ENCODE measurements at regions not wholly inside any gene's neighbourhood (a gene's known extent, or its start where the extent isn't known, plus 50 kb on each side); places are given as distances from the start of the nearest gene placed in this dataset.

DNA sequence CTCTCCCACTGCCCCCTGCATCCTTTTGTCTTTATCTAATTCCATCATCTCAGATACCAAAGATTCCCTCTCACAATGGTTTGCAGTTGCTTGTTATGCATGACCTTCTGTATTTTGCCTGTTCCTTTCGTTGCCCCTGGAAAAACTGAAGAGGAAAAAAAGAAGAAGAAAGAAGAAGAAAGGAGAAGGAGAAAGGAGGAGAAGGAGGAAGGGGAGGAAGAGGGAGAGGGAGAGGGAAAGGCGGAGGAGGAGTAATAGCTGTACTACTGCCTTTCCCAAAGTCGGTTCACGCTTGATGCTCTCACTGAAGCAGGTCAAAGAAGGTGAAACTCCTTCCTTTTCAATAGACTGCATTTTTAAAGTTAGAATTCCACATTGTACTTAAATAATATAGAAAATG is 513.8 kb downstream of the PTPRC start:
- H3K4me3 ChIP-seq (ENCODE audit: low read length in 2 of 2), result no peak overlapping the region

GRCh38 chr1:199155166-199156019 is 516.6 kb downstream of the PTPRC start:
- no peaks in the 10 kb centered on the region for H3K27me3 ChIP-seq (ENCODE audit: control insufficient read depth in 2 of 2, insufficient read depth in 2 of 2, low read length in 2 of 2)
- H3K27ac ChIP-seq (ENCODE audit: low read depth in 2 of 2, low read length in 2 of 2), result no peak overlapping the region
- H3K9ac ChIP-seq (ENCODE audit: low read depth in 1 of 2, low read length in 2 of 2), result no peak overlapping the region
- no peaks in the 10 kb centered on the region for H3K9me3 ChIP-seq (ENCODE audit: control insufficient read depth in 2 of 2, low read length in 2 of 2)
- H3K4me1 ChIP-seq (ENCODE audit: control insufficient read depth in 2 of 2, insufficient read depth in 2 of 2, low read length in 2 of 2), result no peaks in the 10 kb centered on the region
- H3K4me3 ChIP-seq (ENCODE audit: low read length in 2 of 2), result no peak overlapping the region
- H3K36me3 ChIP-seq (ENCODE audit: control insufficient read depth in 2 of 2, insufficient read depth in 2 of 2, low read length in 2 of 2), result no peaks in the 10 kb centered on the region

More for the DNA sequence above, 513.8 kb downstream of the PTPRC start:
- Histone ChIP-seq H3K27ac (ENCODE audit: low read depth in 2 of 2, low read length in 2 of 2) (no peak overlapping the region), H3K9me3 (ENCODE audit: control insufficient read depth in 2 of 2, low read length in 2 of 2) (no peaks in the 10 kb centered on the region), H3K9ac (ENCODE audit: low read depth in 1 of 2, low read length in 2 of 2) (no peak overlapping the region), H3K36me3 (ENCODE audit: control insufficient read depth in 2 of 2, insufficient read depth in 2 of 2, low read length in 2 of 2) (no peaks in the 10 kb centered on the region), H3K4me1 (ENCODE audit: control insufficient read depth in 2 of 2, insufficient read depth in 2 of 2, low read length in 2 of 2) (no peaks in the 10 kb centered on the region), H3K27me3 (ENCODE audit: control insufficient read depth in 2 of 2, insufficient read depth in 2 of 2, low read length in 2 of 2) (no peaks in the 10 kb centered on the region)

DNA sequence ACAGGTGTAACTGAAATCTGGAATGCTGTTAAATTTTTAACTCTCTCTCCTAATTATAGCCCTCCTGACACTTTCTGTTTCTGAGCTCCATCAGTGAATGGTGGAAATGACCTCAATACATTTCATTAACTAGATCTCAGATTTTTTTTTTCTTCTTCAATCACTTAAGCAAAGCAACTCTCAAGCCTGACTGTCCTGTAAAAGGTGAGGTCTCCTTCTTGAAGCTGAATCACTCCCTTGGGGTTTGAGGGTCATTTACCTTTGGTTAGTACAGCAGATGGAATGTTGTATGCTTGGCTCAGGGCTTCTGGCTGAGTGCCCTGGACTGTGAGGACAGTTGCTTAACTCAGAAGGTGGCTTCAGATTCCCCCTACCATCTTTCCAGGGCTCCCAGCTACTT is 518.7 kb downstream of the PTPRC start:
- Histone ChIP-seq H3K9ac (ENCODE audit: low read depth in 1 of 2, low read length in 2 of 2) (no peak overlapping the region), H3K9me3 (ENCODE audit: control insufficient read depth in 2 of 2, low read length in 2 of 2) (no peaks in the 10 kb centered on the region), H3K27me3 (ENCODE audit: control insufficient read depth in 2 of 2, insufficient read depth in 2 of 2, low read length in 2 of 2) (no peaks in the 10 kb centered on the region), H3K4me1 (ENCODE audit: control insufficient read depth in 2 of 2, insufficient read depth in 2 of 2, low read length in 2 of 2) (no peaks in the 10 kb centered on the region), H3K27ac (ENCODE audit: low read depth in 2 of 2, low read length in 2 of 2) (no peak overlapping the region), H3K4me3 (ENCODE audit: low read length in 2 of 2) (no peak overlapping the region), H3K36me3 (ENCODE audit: control insufficient read depth in 2 of 2, insufficient read depth in 2 of 2, low read length in 2 of 2) (no peaks in the 10 kb centered on the region)

DNA sequence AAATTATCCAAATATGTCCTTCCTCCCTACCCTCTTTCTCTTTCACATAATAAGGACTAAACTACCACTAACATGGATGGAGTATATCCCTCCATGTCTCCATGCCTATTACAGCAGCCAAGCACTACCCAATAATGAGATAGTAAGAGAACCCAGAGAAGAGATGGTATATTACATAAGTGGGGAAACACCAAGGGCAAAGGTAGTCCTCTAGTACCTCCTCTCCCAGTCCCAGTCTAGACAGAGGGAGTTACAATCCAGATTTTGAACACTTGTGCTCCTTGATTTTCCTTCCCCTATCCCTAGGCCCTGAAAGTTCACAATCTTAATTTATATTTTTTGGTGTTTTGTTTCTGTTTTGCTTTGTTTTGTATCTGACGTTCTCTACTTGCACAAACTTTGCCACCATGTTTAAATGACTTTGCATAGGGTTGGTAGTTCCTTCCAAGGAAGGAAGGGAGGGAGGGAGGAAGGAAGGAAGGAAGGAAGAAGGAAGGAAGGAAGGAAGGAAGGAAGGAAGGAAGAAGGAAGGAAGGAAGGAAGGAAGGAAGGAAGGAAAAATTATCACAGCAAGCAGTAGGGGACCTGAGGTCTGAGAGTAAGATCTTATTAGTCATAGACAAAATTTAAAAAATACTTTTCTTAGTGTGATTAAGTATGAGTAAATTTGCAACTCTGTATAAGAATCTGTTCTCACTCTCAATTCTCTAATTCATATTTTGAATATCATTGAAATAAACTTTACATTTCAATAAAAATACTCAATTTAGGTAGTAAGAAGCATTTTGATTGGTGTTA is 521.9 kb downstream of the PTPRC start:
- Histone ChIP-seq H3K4me3 (ENCODE audit: low read length in 2 of 2) (no peak overlapping the region), H3K27me3 (ENCODE audit: control insufficient read depth in 2 of 2, insufficient read depth in 2 of 2, low read length in 2 of 2) (no peaks in the 10 kb centered on the region), H3K9ac (ENCODE audit: low read depth in 1 of 2, low read length in 2 of 2) (no peak overlapping the region), H3K27ac (ENCODE audit: low read depth in 2 of 2, low read length in 2 of 2) (no peak overlapping the region), H3K4me1 (ENCODE audit: control insufficient read depth in 2 of 2, insufficient read depth in 2 of 2, low read length in 2 of 2) (no peaks in the 10 kb centered on the region), H3K9me3 (ENCODE audit: control insufficient read depth in 2 of 2, low read length in 2 of 2) (no peaks in the 10 kb centered on the region), H3K36me3 (ENCODE audit: control insufficient read depth in 2 of 2, insufficient read depth in 2 of 2, low read length in 2 of 2) (no peaks in the 10 kb centered on the region)

DNA sequence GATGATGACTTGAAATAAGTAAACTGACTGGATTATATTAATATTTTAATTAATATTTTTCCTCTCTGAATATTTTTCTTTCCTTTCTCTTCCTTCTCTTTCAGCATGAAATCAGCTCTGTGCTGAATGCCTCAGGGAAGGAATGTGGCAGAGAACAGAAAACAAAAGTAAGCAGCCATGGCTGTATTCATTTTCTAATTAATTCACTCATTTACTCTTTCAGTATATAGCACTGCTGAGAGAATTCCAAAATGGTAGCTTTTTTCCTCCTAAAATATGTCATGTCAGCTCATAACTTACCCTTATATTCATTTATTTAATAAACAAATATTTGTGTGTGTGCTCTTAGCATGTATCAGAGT is 522.5 kb downstream of the PTPRC start:
- H3K9ac ChIP-seq (ENCODE audit: low read depth in 1 of 2, low read length in 2 of 2), result no peak overlapping the region
- no peaks in the 10 kb centered on the region for H3K9me3 ChIP-seq (ENCODE audit: control insufficient read depth in 2 of 2, low read length in 2 of 2)
- no peaks in the 10 kb centered on the region for H3K36me3 ChIP-seq (ENCODE audit: control insufficient read depth in 2 of 2, insufficient read depth in 2 of 2, low read length in 2 of 2)
- no peak overlapping the region for H3K27ac ChIP-seq (ENCODE audit: low read depth in 2 of 2, low read length in 2 of 2)
- H3K27me3 ChIP-seq (ENCODE audit: control insufficient read depth in 2 of 2, insufficient read depth in 2 of 2, low read length in 2 of 2), result no peaks in the 10 kb centered on the region
- no peaks in the 10 kb centered on the region for H3K4me1 ChIP-seq (ENCODE audit: control insufficient read depth in 2 of 2, insufficient read depth in 2 of 2, low read length in 2 of 2)
- no peak overlapping the region for H3K4me3 ChIP-seq (ENCODE audit: low read length in 2 of 2)

DNA sequence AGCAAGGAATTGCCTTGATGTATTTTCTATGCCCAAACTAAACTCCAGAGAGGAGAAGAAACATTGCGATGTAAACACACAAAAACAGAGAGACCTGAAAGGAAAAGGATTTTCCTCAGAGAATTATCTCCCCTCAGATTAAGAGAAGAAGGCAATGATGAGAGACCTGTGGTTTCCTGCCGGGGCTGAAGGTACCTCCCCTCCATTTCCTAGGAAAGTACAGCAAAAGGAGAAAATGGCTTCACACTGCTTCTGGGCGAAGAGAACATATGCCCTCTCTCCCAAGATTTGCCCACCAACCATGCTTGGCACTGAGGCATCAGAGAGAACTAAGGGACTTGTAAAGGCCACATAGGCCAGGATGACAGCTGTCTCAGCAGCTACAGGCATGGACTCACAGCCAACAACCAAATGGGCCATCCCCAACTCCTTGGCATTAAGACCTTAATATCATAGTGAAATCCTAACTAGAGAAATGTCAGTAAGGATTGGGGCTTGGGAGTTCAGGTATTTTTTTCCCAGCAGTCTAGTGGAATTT is 523.0 kb downstream of the PTPRC start:
- Histone ChIP-seq H3K4me3 (ENCODE audit: low read length in 2 of 2) (no peak overlapping the region), H3K9ac (ENCODE audit: low read depth in 1 of 2, low read length in 2 of 2) (no peak overlapping the region), H3K36me3 (ENCODE audit: control insufficient read depth in 2 of 2, insufficient read depth in 2 of 2, low read length in 2 of 2) (no peaks in the 10 kb centered on the region), H3K27ac (ENCODE audit: low read depth in 2 of 2, low read length in 2 of 2) (no peak overlapping the region), H3K4me1 (ENCODE audit: control insufficient read depth in 2 of 2, insufficient read depth in 2 of 2, low read length in 2 of 2) (no peaks in the 10 kb centered on the region), H3K9me3 (ENCODE audit: control insufficient read depth in 2 of 2, low read length in 2 of 2) (no peaks in the 10 kb centered on the region), H3K27me3 (ENCODE audit: control insufficient read depth in 2 of 2, insufficient read depth in 2 of 2, low read length in 2 of 2) (no peaks in the 10 kb centered on the region)

DNA sequence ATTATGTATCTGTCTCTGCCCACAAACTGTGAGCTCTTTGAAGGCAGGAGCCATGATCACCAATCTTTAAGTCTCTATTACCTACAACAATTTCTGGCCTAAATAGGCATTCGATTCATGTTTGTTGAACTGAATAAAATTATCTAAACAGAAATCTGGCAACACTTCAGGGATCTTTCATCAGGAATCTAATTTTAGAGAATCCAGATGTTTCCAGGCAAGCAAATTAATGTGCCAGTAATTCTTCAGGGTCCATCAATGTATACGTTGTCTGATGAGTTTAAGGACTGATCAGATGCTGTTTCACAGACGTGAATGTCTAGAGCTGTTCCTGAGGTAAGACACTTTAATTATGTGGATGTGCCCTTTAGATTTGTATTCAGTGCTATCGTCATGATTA is 524.4 kb downstream of the PTPRC start:
- no peaks in the 10 kb centered on the region for H3K9me3 ChIP-seq (ENCODE audit: control insufficient read depth in 2 of 2, low read length in 2 of 2)
- no peaks in the 10 kb centered on the region for H3K27me3 ChIP-seq (ENCODE audit: control insufficient read depth in 2 of 2, insufficient read depth in 2 of 2, low read length in 2 of 2)
- H3K9ac ChIP-seq (ENCODE audit: low read depth in 1 of 2, low read length in 2 of 2), result no peak overlapping the region
- no peaks in the 10 kb centered on the region for H3K4me1 ChIP-seq (ENCODE audit: control insufficient read depth in 2 of 2, insufficient read depth in 2 of 2, low read length in 2 of 2)
- no peaks in the 10 kb centered on the region for H3K36me3 ChIP-seq (ENCODE audit: control insufficient read depth in 2 of 2, insufficient read depth in 2 of 2, low read length in 2 of 2)
- H3K27ac ChIP-seq (ENCODE audit: low read depth in 2 of 2, low read length in 2 of 2), result no peak overlapping the region
- no peak overlapping the region for H3K4me3 ChIP-seq (ENCODE audit: low read length in 2 of 2)

DNA sequence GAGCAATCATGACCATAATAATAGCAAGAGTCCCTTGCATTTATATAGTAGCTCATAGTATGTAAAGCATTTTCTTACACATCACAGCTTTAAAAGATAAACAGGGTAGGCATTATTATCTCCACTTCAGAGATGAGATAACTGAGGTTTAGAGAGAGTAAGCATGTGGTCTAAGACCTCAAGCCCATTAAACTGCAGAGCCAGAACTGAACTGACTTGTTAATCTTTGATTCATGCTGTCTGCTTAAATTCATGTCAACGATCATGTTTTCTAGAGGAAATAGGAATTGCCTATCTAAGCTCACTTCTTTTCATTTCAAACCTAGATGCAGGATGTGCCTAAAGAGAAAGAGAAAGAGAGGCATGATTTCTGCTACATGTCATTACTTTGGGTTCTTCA is 524.8 kb downstream of the PTPRC start:
- Histone ChIP-seq H3K36me3 (ENCODE audit: control insufficient read depth in 2 of 2, insufficient read depth in 2 of 2, low read length in 2 of 2) (no peaks in the 10 kb centered on the region), H3K4me1 (ENCODE audit: control insufficient read depth in 2 of 2, insufficient read depth in 2 of 2, low read length in 2 of 2) (no peaks in the 10 kb centered on the region), H3K27ac (ENCODE audit: low read depth in 2 of 2, low read length in 2 of 2) (no peak overlapping the region), H3K9ac (ENCODE audit: low read depth in 1 of 2, low read length in 2 of 2) (no peak overlapping the region), H3K4me3 (ENCODE audit: low read length in 2 of 2) (no peak overlapping the region), H3K27me3 (ENCODE audit: control insufficient read depth in 2 of 2, insufficient read depth in 2 of 2, low read length in 2 of 2) (no peaks in the 10 kb centered on the region), H3K9me3 (ENCODE audit: control insufficient read depth in 2 of 2, low read length in 2 of 2) (no peaks in the 10 kb centered on the region)

DNA sequence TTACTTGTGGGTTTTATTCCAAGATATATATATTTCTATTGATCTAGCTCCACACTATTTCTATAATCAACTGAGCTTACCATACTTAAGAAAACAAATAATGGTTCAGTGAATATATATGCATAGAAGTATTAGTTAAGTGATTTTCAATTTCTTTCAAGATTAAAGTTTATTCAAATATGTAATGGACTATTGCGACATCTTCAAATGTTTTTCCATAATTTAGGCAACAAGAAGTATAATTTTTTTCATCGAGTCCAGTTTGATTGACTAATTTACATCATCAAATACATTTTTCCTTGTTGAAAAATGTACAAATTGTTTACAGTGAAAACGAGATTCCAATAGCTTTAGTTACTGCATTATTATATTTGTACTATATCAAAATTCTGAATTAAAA is 528.6 kb downstream of the PTPRC start:
- Histone ChIP-seq H3K36me3 (ENCODE audit: control insufficient read depth in 2 of 2, insufficient read depth in 2 of 2, low read length in 2 of 2) (no peaks in the 10 kb centered on the region), H3K27ac (ENCODE audit: low read depth in 2 of 2, low read length in 2 of 2) (no peak overlapping the region), H3K4me3 (ENCODE audit: low read length in 2 of 2) (no peak overlapping the region), H3K9me3 (ENCODE audit: control insufficient read depth in 2 of 2, low read length in 2 of 2) (no peaks in the 10 kb centered on the region), H3K27me3 (ENCODE audit: control insufficient read depth in 2 of 2, insufficient read depth in 2 of 2, low read length in 2 of 2) (no peaks in the 10 kb centered on the region), H3K9ac (ENCODE audit: low read depth in 1 of 2, low read length in 2 of 2) (no peak overlapping the region), H3K4me1 (ENCODE audit: control insufficient read depth in 2 of 2, insufficient read depth in 2 of 2, low read length in 2 of 2) (no peaks in the 10 kb centered on the region)

DNA sequence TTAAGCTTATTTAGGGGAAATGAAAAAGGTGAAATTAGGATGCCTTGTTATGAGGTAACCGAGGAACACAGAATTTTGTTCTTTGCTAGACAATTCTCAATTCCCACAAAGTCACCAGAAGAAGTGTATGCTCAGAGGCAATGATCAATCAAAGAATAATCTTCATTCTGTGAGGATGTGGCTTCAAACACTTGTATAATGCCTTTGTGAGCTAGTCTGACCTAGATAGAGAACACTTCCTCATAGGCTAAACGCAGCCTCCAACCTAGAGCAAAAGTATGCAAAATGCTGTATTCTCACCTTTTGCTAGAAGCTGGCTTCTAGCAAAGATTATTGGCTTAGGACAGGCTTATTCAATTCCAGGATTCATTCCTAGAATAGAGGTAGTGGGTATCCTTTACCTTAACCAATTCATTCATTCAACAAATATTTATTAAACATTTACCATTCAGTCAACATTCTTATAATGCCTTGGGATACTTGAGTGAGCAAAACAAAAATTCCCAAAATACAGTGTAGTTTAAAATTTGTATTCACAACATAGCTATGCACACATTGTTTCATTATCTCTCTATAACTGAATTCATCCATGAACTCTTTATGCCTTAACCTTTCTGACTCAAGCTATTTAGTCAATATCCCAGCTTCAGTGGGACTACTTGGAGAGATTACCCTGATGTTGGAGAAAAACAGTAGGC is 530.2 kb downstream of the PTPRC start:
- Histone ChIP-seq H3K9ac (ENCODE audit: low read depth in 1 of 2, low read length in 2 of 2) (no peak overlapping the region), H3K4me3 (ENCODE audit: low read length in 2 of 2) (no peak overlapping the region), H3K36me3 (ENCODE audit: control insufficient read depth in 2 of 2, insufficient read depth in 2 of 2, low read length in 2 of 2) (no peaks in the 10 kb centered on the region), H3K4me1 (ENCODE audit: control insufficient read depth in 2 of 2, insufficient read depth in 2 of 2, low read length in 2 of 2) (no peaks in the 10 kb centered on the region), H3K27me3 (ENCODE audit: control insufficient read depth in 2 of 2, insufficient read depth in 2 of 2, low read length in 2 of 2) (no peaks in the 10 kb centered on the region), H3K27ac (ENCODE audit: low read depth in 2 of 2, low read length in 2 of 2) (no peak overlapping the region), H3K9me3 (ENCODE audit: control insufficient read depth in 2 of 2, low read length in 2 of 2) (no peaks in the 10 kb centered on the region)

Measured in mucosa of rectum (tissue), 2 donors.